ENCODE measurements at regions not wholly inside any gene's neighbourhood (a gene's known extent, or its start where the extent isn't known, plus 50 kb on each side); places are given as distances from the start of the nearest gene placed in this dataset.

- TF ChIP-seq, protein P1, sequence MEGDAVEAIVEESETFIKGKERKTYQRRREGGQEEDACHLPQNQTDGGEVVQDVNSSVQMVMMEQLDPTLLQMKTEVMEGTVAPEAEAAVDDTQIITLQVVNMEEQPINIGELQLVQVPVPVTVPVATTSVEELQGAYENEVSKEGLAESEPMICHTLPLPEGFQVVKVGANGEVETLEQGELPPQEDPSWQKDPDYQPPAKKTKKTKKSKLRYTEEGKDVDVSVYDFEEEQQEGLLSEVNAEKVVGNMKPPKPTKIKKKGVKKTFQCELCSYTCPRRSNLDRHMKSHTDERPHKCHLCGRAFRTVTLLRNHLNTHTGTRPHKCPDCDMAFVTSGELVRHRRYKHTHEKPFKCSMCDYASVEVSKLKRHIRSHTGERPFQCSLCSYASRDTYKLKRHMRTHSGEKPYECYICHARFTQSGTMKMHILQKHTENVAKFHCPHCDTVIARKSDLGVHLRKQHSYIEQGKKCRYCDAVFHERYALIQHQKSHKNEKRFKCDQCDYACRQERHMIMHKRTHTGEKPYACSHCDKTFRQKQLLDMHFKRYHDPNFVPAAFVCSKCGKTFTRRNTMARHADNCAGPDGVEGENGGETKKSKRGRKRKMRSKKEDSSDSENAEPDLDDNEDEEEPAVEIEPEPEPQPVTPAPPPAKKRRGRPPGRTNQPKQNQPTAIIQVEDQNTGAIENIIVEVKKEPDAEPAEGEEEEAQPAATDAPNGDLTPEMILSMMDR (conservative IDR thresholded peaks at IDR 0.05; ENCODE audit: low read depth, low read length): no peak
- no peak for TF ChIP-seq EZH2 (IDR thresholded peaks at IDR 0.05; ENCODE audit: low read length, unreplicated experiment)
Measured at GRCh38 chr4:135238940-135239339, 1037.4 kb upstream of the PABPC4L start.

Measured in PC-3 (cell line).